NCI-H1436 (cell line): ENCODE measurements at regions not wholly inside any gene's neighbourhood (a gene's known extent, or its start where the extent isn't known, plus 50 kb on each side); places are given as distances from the start of the nearest gene placed in this dataset.
A peak's percentile ranks its signal among the peaks of the same experiment; 100 is the strongest.

Source experiments
- DNase-seq: peaks from one replicate; lab custom pipeline; 2025; lab: John Stamatoyannopoulos, UW

- DNase-seq = no peak
These were observed 1043.0 kb upstream of the POU3F3 start for GRCh38 chr2:103810875-103811274.

GRCh38 chr2:103814016-103814415, 1039.9 kb upstream of the POU3F3 start:
- no peak for DNase-seq

GRCh38 chr2:103815731-103816130, 1038.2 kb upstream of the POU3F3 start:
- DNase-seq = no peak

GRCh38 chr2:103817746-103818145, 1036.2 kb upstream of the POU3F3 start:
- DNase-seq = no peak

GRCh38 chr2:103818176-103818575, 1035.7 kb upstream of the POU3F3 start:
- DNase-seq = no peak

- DNase-seq = no peak
These were observed 1034.3 kb upstream of the POU3F3 start for GRCh38 chr2:103819599-103819998.

- no peak for DNase-seq
These were observed 1030.1 kb upstream of the POU3F3 start for GRCh38 chr2:103823847-103824246.

GRCh38 chr2:103847276-103847675, 1006.6 kb upstream of the POU3F3 start:
- DNase-seq = no peak

GRCh38 chr2:103859238-103859637, 994.7 kb upstream of the POU3F3 start:
- no peak for DNase-seq

- DNase-seq = no peak
These were observed 993.9 kb upstream of the POU3F3 start for GRCh38 chr2:103860016-103860415.

- no peak for DNase-seq
These were observed 985.5 kb upstream of the POU3F3 start for GRCh38 chr2:103868396-103868795.

- DNase-seq = no peak
These were observed 980.1 kb upstream of the POU3F3 start for GRCh38 chr2:103873716-103874351.

- no peak for DNase-seq
These were observed 978.8 kb upstream of the POU3F3 start for GRCh38 chr2:103875131-103875530.

- DNase-seq = no peak
These were observed 978.4 kb upstream of the POU3F3 start for GRCh38 chr2:103875531-103875930.

- DNase-seq = no peak
These were observed 977.3 kb upstream of the POU3F3 start for GRCh38 chr2:103876611-103877010.

GRCh38 chr2:103879101-103879500, 974.8 kb upstream of the POU3F3 start:
- no peak for DNase-seq

- DNase-seq = peak; percentile 6
These were observed 973.7 kb upstream of the POU3F3 start for GRCh38 chr2:103880081-103880834.

- DNase-seq = no peak
These were observed 966.3 kb upstream of the POU3F3 start for GRCh38 chr2:103887625-103888024.

GRCh38 chr2:103896182-103896581, 957.7 kb upstream of the POU3F3 start:
- no peak for DNase-seq

GRCh38 chr2:103898561-103898960, 955.4 kb upstream of the POU3F3 start:
- no peak for DNase-seq

- DNase-seq = no peak
These were observed 951.6 kb upstream of the POU3F3 start for GRCh38 chr2:103902347-103902746.

- no peak for DNase-seq
These were observed 932.8 kb upstream of the POU3F3 start for GRCh38 chr2:103921161-103921560.

- DNase-seq = no peak
These were observed 911.7 kb upstream of the POU3F3 start for GRCh38 chr2:103942199-103942598.

GRCh38 chr2:103945083-103945482, 908.8 kb upstream of the POU3F3 start:
- no peak for DNase-seq
